HTR-8/SVneo (cell line): ENCODE measurements at regions not wholly inside any gene's neighbourhood (a gene's known extent, or its start where the extent isn't known, plus 50 kb on each side); places are given as distances from the start of the nearest gene placed in this dataset.
A peak's percentile ranks its signal among the peaks of the same experiment; 100 is the strongest.
"Not testable (repeated sequence)": the region's sequence is repeated elsewhere in the genome, so short reads cannot be mapped to it uniquely, and the experiment has no call there.

Experiments used
- DNase-seq: peaks from one replicate; pipeline ENCODE4 v3.0.0; 2011; ENCODE audit warnings: low spot score, mixed read lengths; ENCODE audit not compliant: insufficient read length
- FAIRE-seq: peaks from 2 replicates; lab custom pipeline; 2011; peaks lifted over from hg19 to GRCh38; lab: Jason Lieb, UNC

GRCh38 chr3:102674284-102674683, 239.5 kb downstream of the ZPLD1 start:
- DNase-seq (no peak), FAIRE-seq (no peak)

GRCh38 chr3:102676424-102676823, 241.6 kb downstream of the ZPLD1 start:
- FAIRE-seq (no peak), DNase-seq (no peak)

GRCh38 chr3:102682741-102683140, 247.9 kb downstream of the ZPLD1 start:
- DNase-seq = no peak
- no peak for FAIRE-seq

GRCh38 chr3:102686792-102687191, 252.0 kb downstream of the ZPLD1 start:
- no peak for FAIRE-seq
- DNase-seq = no peak

DNA sequence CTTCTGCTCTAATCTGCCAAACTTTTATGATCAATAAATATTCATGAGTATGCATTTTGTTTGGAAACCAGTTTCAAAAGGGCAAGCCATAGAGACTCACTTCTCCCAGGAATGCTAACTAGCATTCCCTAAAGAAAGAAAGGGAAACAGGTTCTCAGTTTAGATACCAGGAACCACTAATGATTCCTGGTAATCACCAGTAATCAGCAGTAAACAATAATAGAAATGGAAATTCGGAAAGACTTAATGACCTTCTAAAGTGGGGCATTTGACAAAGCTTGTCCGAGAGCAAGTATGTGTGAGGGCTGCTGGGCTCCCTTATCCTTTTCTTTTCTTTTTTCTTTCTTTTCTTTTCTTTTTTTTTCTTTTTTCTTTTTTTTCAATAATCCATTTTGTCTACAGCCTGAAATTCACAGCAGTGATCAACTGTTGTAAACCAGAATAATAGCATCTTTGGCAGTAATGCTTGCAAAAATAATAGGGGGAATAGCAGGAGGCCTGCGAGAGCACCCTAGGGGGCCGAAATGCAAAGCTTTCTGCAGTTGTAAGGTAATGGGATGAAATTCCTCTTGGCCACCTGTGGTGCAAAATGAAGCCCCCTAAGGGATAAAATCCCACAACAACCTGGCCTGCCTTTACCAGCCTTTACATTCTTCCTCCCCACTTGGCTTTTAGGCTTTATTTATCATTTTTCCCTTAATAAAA, 253.2 kb downstream of the ZPLD1 start:
- no peak for DNase-seq
- no peak for FAIRE-seq

GRCh38 chr3:102688556-102688930, 253.7 kb downstream of the ZPLD1 start:
- FAIRE-seq (no peak), DNase-seq (no peak)

DNA sequence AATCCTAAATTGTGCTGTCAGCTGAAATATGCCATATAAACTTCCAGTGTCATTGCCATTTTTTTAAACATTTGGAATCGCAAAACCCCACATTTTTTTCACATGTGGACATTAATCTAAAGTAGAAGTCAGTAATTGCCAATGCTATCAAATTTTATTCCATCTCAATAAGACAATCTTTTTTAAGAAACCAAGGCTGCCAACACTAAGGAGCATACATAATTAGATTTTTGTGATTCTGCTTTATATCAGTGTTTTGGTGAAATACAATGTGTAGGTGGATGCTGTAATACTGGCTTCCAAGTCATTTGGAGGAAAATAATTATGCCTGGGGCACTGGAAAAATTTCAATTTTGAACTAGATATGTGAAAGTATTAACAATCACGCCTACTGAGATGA, 256.7 kb downstream of the ZPLD1 start:
- no peak for FAIRE-seq

DNA sequence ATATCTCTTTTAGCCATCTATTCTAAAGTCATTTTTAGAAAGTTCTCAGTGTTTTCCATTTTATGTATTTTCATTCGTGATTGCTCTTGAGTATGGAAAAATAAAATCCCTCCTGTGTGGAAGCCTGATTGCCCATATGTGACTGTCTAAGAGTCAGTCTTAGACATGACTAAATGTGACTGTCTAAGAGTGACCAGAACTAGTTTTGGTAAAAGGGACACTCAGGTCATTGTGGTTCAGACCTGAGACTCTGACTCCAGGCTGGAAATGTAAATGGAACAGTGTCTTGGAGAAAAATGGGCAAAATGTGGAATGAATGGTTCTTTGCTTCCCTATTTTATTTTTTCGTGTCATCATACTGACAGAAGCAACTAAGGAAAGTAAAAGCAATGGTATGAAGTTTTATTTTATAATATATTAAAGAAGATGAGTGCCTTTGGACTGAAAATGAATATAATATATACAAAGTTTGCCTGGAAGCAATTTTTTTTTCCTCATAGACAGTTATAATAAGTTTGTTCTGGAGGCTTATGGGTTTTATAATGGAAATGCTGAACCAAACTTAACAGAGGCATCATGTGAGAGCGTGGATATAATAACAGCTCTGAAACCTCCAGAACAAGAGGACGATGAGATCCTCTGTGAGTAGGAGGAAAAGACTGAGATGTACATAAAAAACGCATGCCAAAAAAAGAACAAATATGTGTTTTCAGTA, 264.4 kb downstream of the ZPLD1 start:
- no peak for FAIRE-seq
- no peak for DNase-seq

More for the DNA sequence above, 256.7 kb downstream of the ZPLD1 start:
- no peak for DNase-seq

DNA sequence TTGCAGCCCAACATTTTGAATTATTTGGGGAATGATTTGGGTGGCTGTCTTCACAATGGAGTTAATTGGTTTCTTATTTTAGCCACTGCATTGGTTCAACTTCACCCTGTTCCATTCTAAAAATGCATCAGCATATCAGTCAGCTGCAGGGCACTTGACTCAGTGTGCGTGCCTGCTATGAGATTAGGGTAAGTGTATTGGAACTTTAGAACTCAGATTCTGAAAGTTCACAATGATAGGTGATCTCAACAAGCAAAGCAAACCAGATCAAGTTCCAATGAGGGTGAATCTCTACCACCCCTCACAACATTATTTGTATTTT, 265.0 kb downstream of the ZPLD1 start:
- DNase-seq (no peak), FAIRE-seq (no peak)

- FAIRE-seq (no peak), DNase-seq (no peak)
Measured at GRCh38 chr3:102712896-102713295, 278.1 kb downstream of the ZPLD1 start.

DNA sequence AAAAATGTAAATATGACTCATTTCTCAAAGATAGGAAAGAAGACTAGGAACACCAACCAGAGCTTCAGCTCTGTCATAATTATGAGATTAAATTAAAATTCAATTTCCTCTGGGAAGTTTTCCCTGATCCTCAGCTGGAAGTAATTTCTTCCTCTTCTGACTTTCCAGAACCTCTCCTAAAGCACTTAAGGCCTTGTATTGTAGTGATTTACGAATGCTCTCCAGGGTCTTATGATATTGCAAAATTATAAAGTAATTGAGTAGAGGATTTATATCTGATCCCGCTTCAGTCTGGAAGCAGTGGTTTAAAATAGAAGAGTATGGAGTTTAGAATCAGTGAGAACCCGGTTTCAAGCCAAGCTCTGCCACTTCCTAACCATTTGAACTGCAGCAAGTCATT, 279.8 kb downstream of the ZPLD1 start:
- FAIRE-seq (no peak), DNase-seq (no peak)

GRCh38 chr3:102715030-102715697, 280.3 kb downstream of the ZPLD1 start:
- no peak for FAIRE-seq

DNA sequence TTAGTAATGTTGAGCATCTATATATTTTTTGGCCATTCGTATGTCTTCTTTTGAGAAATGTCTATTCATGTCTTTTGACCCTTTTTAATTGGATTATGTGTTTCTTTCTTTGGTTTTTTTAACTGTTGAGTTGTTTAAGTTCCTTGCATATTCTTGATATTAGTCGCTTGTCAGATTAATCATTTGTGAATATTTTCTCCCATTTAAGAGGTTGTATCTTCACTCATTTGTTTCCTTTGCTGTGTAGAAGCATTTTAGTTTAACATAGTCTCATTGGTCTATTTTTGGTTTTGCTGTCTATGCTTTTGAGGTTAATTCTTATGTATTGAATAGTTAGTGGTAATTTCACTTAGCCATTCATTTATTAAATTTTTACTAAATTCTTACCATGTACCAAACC, 283.8 kb downstream of the ZPLD1 start:
- no peak for DNase-seq
- no peak for FAIRE-seq

More at GRCh38 chr3:102715030-102715697, 280.3 kb downstream of the ZPLD1 start:
- DNase-seq = no peak

DNA sequence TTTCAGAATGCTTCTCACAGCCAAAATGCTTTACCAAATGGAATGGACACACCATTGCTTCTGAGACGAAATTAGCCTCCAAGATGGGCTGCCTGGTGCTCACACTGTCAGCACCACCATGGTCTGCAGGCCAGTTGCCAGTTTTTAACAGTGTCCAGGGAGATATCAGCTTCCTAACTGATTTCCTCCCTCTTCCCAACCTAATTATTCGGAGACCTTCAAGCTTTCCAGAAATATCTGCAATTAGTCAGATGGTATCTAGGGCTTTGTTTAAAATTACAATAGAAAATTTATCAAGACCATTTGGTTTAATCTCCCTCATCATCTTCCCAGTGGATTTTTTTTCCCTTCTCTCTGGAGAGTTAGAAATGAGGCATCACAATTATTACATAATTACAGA, 287.5 kb downstream of the ZPLD1 start:
- DNase-seq = no peak
- no peak for FAIRE-seq

DNA sequence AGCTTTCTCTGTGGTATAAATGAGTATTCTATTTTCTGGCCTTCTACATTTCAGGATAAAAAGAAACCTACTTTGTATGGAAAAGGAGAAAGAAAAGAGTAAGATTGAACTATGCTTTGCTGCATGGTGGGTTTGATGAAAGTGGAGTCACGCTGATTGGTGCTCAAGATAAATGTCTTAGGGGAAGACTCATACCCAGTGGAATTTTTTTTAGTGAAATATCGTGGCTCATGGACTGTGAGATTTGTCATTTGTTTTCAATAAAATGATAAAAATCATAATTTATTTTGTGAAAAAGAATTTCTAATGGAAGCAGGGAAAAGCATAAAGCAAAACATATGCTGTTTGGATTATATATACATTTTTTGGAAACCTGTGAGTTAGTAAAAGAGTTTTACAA, 292.5 kb downstream of the ZPLD1 start:
- FAIRE-seq (no peak), DNase-seq (no peak)

DNA sequence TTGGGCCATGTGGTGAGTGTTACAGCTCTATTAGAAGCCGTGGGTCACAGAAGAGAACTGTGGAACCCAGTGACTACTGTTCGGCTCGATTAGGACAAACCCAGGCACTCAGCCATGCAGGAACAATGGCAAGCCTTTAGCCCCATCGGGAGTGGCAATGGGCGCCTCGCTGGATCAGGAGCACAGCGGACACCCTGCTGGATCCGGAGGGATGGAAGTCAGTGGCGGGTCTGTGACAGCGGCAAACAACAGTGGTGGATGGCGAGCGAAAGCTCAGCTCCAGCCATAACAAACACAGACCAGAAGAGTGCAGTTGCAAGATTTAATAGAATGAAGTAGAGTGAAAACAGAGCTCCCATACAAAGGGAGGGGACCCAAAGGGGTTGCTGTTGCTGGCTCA, 297.8 kb downstream of the ZPLD1 start:
- not testable (repeated sequence) for DNase-seq, FAIRE-seq

- DNase-seq (peak; percentile 25), FAIRE-seq (no peak)
Measured at GRCh38 chr3:102733791-102734563, 299.2 kb downstream of the ZPLD1 start.

- no peak for FAIRE-seq
- DNase-seq = no peak
Measured at GRCh38 chr3:102735311-102735710, 300.5 kb downstream of the ZPLD1 start.

GRCh38 chr3:102736288-102736974, 301.6 kb downstream of the ZPLD1 start:
- DNase-seq (no peak), FAIRE-seq (no peak)

GRCh38 chr3:102736975-102737304, 302.1 kb downstream of the ZPLD1 start:
- FAIRE-seq (no peak), DNase-seq (no peak)
